ENCODE measurements at regions not wholly inside any gene's neighbourhood (a gene's known extent, or its start where the extent isn't known, plus 50 kb on each side); places are given as distances from the start of the nearest gene placed in this dataset.

DNA sequence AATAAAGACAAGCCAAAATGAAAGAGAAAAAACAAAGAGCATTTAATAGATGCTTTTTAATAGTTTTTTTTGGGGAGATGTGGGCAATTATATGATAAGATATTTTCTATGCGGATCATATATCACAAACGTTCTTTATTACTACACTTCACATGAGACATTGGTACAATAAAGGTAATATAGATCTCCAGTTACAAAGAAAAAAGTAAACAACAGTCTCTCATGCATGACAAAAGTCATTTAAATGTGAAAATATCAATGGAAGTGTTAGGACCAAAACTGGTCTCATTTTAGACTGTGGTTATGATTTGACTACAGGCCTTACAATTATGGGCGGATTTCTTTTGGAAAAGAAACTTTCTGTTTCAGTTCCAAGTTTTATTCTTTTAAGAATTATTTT is 687.0 kb downstream of the ADGRL2 start:
- H3K27me3 Mint-ChIP-seq (ENCODE audit: low read depth) = no peaks in the 10 kb centered on the region
- H3K4me3 Mint-ChIP-seq = no peak overlapping the region
- no peaks in the 10 kb centered on the region for H3K9me3 Mint-ChIP-seq
- no peaks in the 10 kb centered on the region for H3K4me1 Mint-ChIP-seq (ENCODE audit: low read depth)
- no peaks in the 10 kb centered on the region for H3K36me3 Mint-ChIP-seq (ENCODE audit: low read depth)
- H3K27ac Mint-ChIP-seq = no peak overlapping the region

GRCh38 chr1:82486969-82487368 is 686.2 kb downstream of the ADGRL2 start:
- no peak overlapping the region for H3K4me3 Mint-ChIP-seq
- no peak overlapping the region for H3K27ac Mint-ChIP-seq
- no peaks in the 10 kb centered on the region for H3K27me3 Mint-ChIP-seq (ENCODE audit: low read depth)
- no peaks in the 10 kb centered on the region for H3K4me1 Mint-ChIP-seq (ENCODE audit: low read depth)
- H3K36me3 Mint-ChIP-seq (ENCODE audit: low read depth) = no peaks in the 10 kb centered on the region
- no peaks in the 10 kb centered on the region for H3K9me3 Mint-ChIP-seq

- no peaks in the 10 kb centered on the region for H3K36me3 Mint-ChIP-seq (ENCODE audit: low read depth)
- H3K27ac Mint-ChIP-seq = no peak overlapping the region
- H3K4me1 Mint-ChIP-seq (ENCODE audit: low read depth) = no peaks in the 10 kb centered on the region
These were observed 685.7 kb downstream of the ADGRL2 start for GRCh38 chr1:82486468-82486867.

DNA sequence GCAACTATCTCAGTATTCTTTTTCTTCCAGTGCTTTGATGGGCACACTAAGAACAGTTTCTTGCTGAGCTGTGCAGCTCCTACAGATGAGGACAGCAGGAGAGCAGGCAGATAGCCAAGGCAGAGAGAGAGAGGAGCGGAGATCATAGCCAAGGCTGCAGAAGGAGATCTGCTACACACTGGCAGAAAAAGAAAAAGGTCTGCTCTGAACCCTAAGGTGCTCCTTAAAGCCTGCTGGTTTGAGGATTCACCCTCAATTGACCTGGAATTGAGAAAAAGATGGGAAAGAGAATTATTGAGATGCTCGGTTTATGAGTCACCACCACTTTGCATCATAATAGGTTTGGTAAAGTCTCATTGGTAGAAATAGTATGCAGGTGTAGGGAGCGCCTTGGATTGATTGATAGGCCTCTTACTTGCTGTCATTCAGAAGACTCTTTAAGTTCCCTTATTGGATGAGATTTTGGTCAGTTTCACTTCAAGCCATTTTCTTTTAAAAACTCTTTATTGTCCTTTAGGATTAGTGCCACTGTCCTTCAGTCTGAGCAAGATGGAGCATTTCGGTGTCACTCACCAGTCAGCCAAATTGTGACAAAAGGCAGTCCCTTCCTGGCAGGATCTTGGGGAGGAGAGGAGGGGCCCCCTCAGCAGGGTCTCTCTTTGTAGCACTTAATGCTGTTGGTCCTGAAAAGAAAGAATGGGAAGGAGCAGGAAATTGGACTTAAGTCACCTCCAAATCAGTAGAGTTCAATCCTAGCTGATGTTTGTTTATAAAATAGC is 685.0 kb downstream of the ADGRL2 start:
- H3K9me3 Mint-ChIP-seq = no peaks in the 10 kb centered on the region
- no peak overlapping the region for H3K4me3 Mint-ChIP-seq
- H3K27ac Mint-ChIP-seq = no peak overlapping the region
- no peaks in the 10 kb centered on the region for H3K36me3 Mint-ChIP-seq (ENCODE audit: low read depth)
- H3K27me3 Mint-ChIP-seq (ENCODE audit: low read depth) = no peaks in the 10 kb centered on the region
- no peaks in the 10 kb centered on the region for H3K4me1 Mint-ChIP-seq (ENCODE audit: low read depth)

More at GRCh38 chr1:82486468-82486867, 685.7 kb downstream of the ADGRL2 start:
- Mint-ChIP-seq H3K4me3 (no peak overlapping the region), H3K27me3 (ENCODE audit: low read depth) (no peaks in the 10 kb centered on the region), H3K9me3 (no peaks in the 10 kb centered on the region)

DNA sequence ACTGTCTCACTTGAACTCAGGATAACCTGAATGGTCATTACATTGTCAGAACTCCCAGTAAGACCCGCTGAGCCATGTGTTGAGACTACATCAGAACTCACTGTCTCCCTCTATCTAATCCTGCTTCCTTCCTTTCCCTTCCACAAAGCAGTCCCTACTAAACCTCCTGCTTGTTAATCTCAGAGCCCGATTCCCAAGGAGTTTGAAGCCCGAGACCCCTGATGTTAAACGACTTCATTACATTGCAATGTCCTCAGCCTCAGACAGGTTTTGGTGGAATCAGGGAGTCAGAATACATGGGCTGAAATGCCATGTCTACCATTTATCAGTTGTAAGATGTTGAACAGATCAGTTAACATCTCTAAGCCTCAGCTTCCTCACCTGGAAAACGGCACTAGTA is 682.4 kb downstream of the ADGRL2 start:
- no peaks in the 10 kb centered on the region for H3K9me3 Mint-ChIP-seq
- H3K4me3 Mint-ChIP-seq = no peak overlapping the region
- no peaks in the 10 kb centered on the region for H3K27me3 Mint-ChIP-seq (ENCODE audit: low read depth)
- no peaks in the 10 kb centered on the region for H3K36me3 Mint-ChIP-seq (ENCODE audit: low read depth)
- H3K27ac Mint-ChIP-seq = no peak overlapping the region
- H3K4me1 Mint-ChIP-seq (ENCODE audit: low read depth) = no peaks in the 10 kb centered on the region

DNA sequence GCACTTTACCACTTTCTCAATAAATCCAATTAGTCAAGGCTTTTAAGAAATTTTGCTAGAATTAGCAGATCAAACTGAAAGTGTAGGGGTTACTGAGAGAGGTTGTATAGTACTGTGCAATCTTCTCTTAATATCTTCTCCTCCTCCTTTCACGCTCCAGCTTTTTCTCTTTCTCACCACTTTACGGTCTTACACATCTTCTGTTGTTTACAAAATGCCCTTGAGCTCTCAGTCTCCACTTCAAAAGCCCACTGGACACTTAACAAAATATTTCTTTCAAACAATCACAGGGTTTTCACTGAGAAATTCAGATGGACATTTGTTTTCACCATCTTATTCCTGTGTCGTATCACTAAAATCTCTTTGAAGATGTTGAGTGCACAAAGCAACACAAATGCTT is 678.2 kb downstream of the ADGRL2 start:
- Mint-ChIP-seq H3K4me3 (no peak overlapping the region), H3K4me1 (ENCODE audit: low read depth) (no peaks in the 10 kb centered on the region), H3K27ac (no peak overlapping the region), H3K27me3 (ENCODE audit: low read depth) (no peaks in the 10 kb centered on the region), H3K36me3 (ENCODE audit: low read depth) (no peaks in the 10 kb centered on the region), H3K9me3 (no peaks in the 10 kb centered on the region)

- no peak overlapping the region for H3K27ac Mint-ChIP-seq
- H3K4me1 Mint-ChIP-seq (ENCODE audit: low read depth) = no peaks in the 10 kb centered on the region
- H3K27me3 Mint-ChIP-seq (ENCODE audit: low read depth) = no peaks in the 10 kb centered on the region
- peaks cover 8% of the 10 kb centered on the region for H3K9me3 Mint-ChIP-seq
- no peaks in the 10 kb centered on the region for H3K36me3 Mint-ChIP-seq (ENCODE audit: low read depth)
- no peak overlapping the region for H3K4me3 Mint-ChIP-seq
These were observed 671.9 kb downstream of the ADGRL2 start for GRCh38 chr1:82472489-82473131.

- Mint-ChIP-seq H3K36me3 (ENCODE audit: low read depth) (no peaks in the 10 kb centered on the region), H3K9me3 (peaks cover 8% of the 10 kb centered on the region), H3K4me3 (no peak overlapping the region), H3K27me3 (ENCODE audit: low read depth) (no peaks in the 10 kb centered on the region), H3K27ac (no peak overlapping the region), H3K4me1 (ENCODE audit: low read depth) (no peaks in the 10 kb centered on the region)
These were observed 666.2 kb downstream of the ADGRL2 start for GRCh38 chr1:82466891-82467290.

- no peaks in the 10 kb centered on the region for H3K36me3 Mint-ChIP-seq (ENCODE audit: low read depth)
- no peaks in the 10 kb centered on the region for H3K4me1 Mint-ChIP-seq (ENCODE audit: low read depth)
- H3K27me3 Mint-ChIP-seq (ENCODE audit: low read depth) = no peaks in the 10 kb centered on the region
- peaks cover 8% of the 10 kb centered on the region for H3K9me3 Mint-ChIP-seq
- no peak overlapping the region for H3K4me3 Mint-ChIP-seq
- H3K27ac Mint-ChIP-seq = no peak overlapping the region
These were observed 665.7 kb downstream of the ADGRL2 start for GRCh38 chr1:82466416-82466815.

GRCh38 chr1:82465024-82465423 is 664.3 kb downstream of the ADGRL2 start:
- no peak overlapping the region for H3K4me3 Mint-ChIP-seq
- H3K27me3 Mint-ChIP-seq (ENCODE audit: low read depth) = no peaks in the 10 kb centered on the region
- H3K4me1 Mint-ChIP-seq (ENCODE audit: low read depth) = no peaks in the 10 kb centered on the region
- no peaks in the 10 kb centered on the region for H3K36me3 Mint-ChIP-seq (ENCODE audit: low read depth)
- no peak overlapping the region for H3K27ac Mint-ChIP-seq
- H3K9me3 Mint-ChIP-seq = no peaks in the 10 kb centered on the region

DNA sequence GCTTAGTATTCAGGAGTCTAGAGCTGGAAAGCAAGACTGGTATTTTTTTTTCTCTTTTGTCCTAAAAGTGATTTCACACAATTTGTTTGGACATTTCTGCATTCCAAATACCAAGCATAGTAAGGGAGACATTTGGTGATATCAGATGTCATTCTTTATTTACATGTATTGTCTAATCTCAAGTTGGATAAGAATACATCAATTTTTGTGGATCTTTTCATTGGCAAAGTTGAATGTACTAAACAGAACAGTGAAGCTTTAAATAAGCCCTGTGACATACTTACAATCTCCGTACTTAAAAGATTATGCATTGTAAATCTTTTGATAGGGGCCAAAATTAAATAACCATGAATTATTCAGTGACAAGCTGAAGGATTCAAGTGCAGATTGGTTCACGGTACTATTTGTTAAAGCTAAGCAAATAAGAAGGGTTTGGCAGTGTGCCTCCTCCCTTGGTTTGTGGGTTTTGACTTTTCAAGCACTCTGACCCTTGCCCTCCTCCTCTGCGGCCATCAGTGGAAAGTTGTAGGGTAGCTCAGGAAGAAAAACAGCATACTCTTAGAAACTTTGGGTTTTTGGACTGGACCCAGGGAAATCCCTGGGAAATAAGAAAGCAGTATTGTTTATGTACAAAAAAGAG is 663.7 kb downstream of the ADGRL2 start:
- no peaks in the 10 kb centered on the region for H3K4me1 Mint-ChIP-seq (ENCODE audit: low read depth)
- no peaks in the 10 kb centered on the region for H3K27me3 Mint-ChIP-seq (ENCODE audit: low read depth)
- no peaks in the 10 kb centered on the region for H3K36me3 Mint-ChIP-seq (ENCODE audit: low read depth)
- no peak overlapping the region for H3K27ac Mint-ChIP-seq
- H3K4me3 Mint-ChIP-seq = no peak overlapping the region
- no peaks in the 10 kb centered on the region for H3K9me3 Mint-ChIP-seq

DNA sequence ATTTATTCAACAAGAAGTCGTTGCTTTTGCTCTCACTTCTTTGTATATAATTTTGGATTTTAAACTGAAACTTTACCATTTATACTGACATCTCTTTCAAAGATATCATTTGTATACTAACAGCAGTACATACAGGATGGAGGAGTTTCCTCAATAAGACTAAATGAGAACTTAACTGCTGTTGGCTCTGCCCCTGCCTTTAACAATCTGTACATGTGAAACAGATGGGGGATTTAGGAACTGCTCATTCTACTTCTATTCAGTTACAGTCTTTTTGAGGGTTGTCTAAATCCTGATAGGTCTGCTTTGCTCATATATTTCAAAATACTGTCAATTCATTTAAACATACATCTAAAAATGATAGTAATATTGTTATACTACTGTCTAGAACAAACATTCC is 663.2 kb downstream of the ADGRL2 start:
- Mint-ChIP-seq H3K4me1 (ENCODE audit: low read depth) (no peaks in the 10 kb centered on the region), H3K27ac (no peak overlapping the region), H3K4me3 (no peak overlapping the region), H3K9me3 (no peaks in the 10 kb centered on the region), H3K27me3 (ENCODE audit: low read depth) (no peaks in the 10 kb centered on the region), H3K36me3 (ENCODE audit: low read depth) (no peaks in the 10 kb centered on the region)

- no peaks in the 10 kb centered on the region for H3K36me3 Mint-ChIP-seq (ENCODE audit: low read depth)
- no peaks in the 10 kb centered on the region for H3K9me3 Mint-ChIP-seq
- no peaks in the 10 kb centered on the region for H3K27me3 Mint-ChIP-seq (ENCODE audit: low read depth)
- no peak overlapping the region for H3K4me3 Mint-ChIP-seq
- no peaks in the 10 kb centered on the region for H3K4me1 Mint-ChIP-seq (ENCODE audit: low read depth)
- H3K27ac Mint-ChIP-seq = no peak overlapping the region
These were observed 661.6 kb downstream of the ADGRL2 start for GRCh38 chr1:82462366-82462765.

- Mint-ChIP-seq H3K4me1 (ENCODE audit: low read depth) (peaks cover 11% of the 10 kb centered on the region), H3K4me3 (no peak overlapping the region), H3K9me3 (peaks cover 14% of the 10 kb centered on the region), H3K27ac (peak overlapping the region; percentile 56), H3K27me3 (ENCODE audit: low read depth) (no peaks in the 10 kb centered on the region), H3K36me3 (ENCODE audit: low read depth) (peaks cover 2% of the 10 kb centered on the region)
These were observed 654.6 kb downstream of the ADGRL2 start for GRCh38 chr1:82455342-82455741.

GRCh38 chr1:82454431-82454830 is 653.7 kb downstream of the ADGRL2 start:
- Mint-ChIP-seq H3K27ac (no peak overlapping the region), H3K27me3 (ENCODE audit: low read depth) (no peaks in the 10 kb centered on the region), H3K4me1 (ENCODE audit: low read depth) (peaks cover 11% of the 10 kb centered on the region), H3K4me3 (no peak overlapping the region), H3K9me3 (peaks cover 14% of the 10 kb centered on the region), H3K36me3 (ENCODE audit: low read depth) (peaks cover 2% of the 10 kb centered on the region)

Measured in T-helper 1 cell treated with Interleukin-12 subunit alpha and Interleukin-12 subunit beta and Interleukin-4 antibody, amounts not matched to agents 30 μg/mL and 1 μg/mL, for 36 hours (primary cell).